Brain microvascular endothelial cell (primary cell): ENCODE measurements at regions not wholly inside any gene's neighbourhood (a gene's known extent, or its start where the extent isn't known, plus 50 kb on each side); places are given as distances from the start of the nearest gene placed in this dataset.

ENCODE experiments used
- DNase-seq: peaks from one replicate; pipeline ENCODE4 v3.0.0-alpha.2; 2020
- H3K27ac ChIP-seq: fragments of 250-450 bp; sonication (Bioruptor Pico); 2 replicates; pipeline ENCODE4 v1.5.1; 2020; ENCODE audit warnings: mild to moderate bottlenecking, moderate library complexity
- H3K27me3 ChIP-seq: fragments of 250-450 bp; sonication (Bioruptor Pico); replicated peaks from 2 replicates; pipeline ENCODE4 v1.5.1; 2020; ENCODE audit warnings: mild to moderate bottlenecking
- H3K36me3 ChIP-seq: fragments of 250-450 bp; sonication (Bioruptor Pico); replicated peaks from 2 replicates; pipeline ENCODE4 v1.5.1; 2020; ENCODE audit warnings: mild to moderate bottlenecking
- H3K4me3 ChIP-seq: 2 replicates; pipeline ENCODE4 v1.5.1; 2011; ENCODE audit warnings: low read depth, mild to moderate bottlenecking, control low read depth, low read length, moderate library complexity
- CTCF ChIP-seq: IDR thresholded peaks from 2 replicates; pipeline ENCODE4 v1.5.1; 2011; ENCODE audit warnings: low read depth, mild to moderate bottlenecking, moderate library complexity, low read length, control low read depth, inconsistent platforms; ENCODE audit errors: missing control alignments
- in situ Hi-C: cut with HindIII; loops from 2 replicates; pipeline ENCODE4 v1.10.0; 2017; ENCODE audit warnings: low sequenced_read_pairs, low pct_ligation_motif_present

DNA sequence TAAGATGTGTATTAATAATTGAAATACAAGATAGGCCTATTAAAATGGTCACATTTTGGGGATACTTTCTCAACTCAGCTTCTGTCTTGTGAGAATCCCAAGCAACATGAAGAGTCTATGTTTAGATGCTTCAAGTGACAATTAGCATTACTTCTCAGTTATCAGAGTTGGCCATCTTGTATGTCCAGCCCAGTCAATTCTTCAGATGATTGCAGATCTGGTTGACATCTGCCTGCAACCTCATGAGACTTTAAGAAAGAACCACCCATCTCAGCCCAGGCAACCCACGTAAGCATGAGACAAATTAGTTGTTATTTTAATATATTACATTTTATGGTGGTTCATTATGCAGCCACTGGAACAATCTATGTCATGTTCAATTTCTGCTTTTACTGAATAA, 256.5 kb downstream of the TENT5A start:
- in situ Hi-C loops: no loop called here
- Histone ChIP-seq H3K27me3 (no peaks in the 10 kb centered on the region), H3K36me3 (no peaks in the 10 kb centered on the region), H3K27ac (no peak overlapping the region), H3K4me3 (no peak overlapping the region)
- no peak for DNase-seq
- TF ChIP-seq CTCF: no peak

DNA sequence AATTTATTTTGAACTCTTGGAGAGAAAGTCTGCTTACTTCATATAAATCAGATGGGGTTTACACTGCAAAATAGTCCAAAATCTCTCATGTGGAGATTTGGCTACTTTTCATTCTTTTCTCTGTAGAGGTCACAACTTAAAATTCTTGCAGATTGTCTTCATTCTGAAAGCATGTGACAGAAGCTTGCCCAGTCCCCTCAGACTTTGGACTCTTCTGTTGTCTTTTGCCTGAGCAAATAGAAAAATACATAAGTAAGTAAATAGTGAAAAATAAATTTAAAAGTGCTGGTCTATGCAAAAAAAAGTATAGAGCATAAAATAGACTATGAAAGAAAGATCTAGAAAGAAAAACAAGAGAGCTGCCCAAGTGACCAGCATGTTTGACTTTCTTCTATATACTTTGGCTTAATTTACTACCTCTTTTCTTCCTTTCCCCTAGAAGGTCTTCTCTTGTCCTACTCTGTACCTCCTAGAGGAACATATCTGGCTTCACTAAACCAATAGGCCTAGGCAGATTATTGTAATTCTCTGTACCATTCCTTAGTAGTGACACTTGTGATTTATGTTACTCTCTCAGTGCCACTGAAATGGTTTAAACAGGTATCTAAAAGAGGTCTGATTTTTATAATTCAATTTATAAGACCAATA, 260.9 kb downstream of the TENT5A start:
- in situ Hi-C loops: no loop called here
- H3K27ac ChIP-seq: no peak overlapping the region

DNA sequence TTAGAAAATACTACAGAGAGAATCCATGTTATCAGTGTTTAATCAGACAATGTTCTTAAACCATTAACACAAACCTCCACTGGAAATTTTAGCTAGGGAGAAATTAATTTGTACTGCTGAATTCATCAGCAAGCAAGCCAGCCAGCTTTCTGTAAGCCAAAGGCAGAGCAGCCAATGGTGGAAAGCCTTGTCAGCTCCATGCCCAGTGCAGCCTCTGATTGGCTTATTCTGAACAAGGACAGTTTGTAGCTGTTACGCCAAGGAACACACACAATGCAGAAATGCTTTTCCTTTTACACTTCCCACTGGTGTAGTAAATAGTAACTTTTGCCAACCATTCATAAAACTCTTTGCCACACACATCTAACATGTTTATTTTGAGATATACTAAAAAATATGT, 265.0 kb downstream of the TENT5A start:
- DNase-seq: no peak
- no peaks in the 10 kb centered on the region for H3K27me3 ChIP-seq
- in situ Hi-C loops: no loop called here

More for the DNA sequence above, 260.9 kb downstream of the TENT5A start:
- TF ChIP-seq CTCF: no peak
- no peaks in the 10 kb centered on the region for H3K27me3 ChIP-seq
- DNase-seq: no peak
- no peaks in the 10 kb centered on the region for H3K36me3 ChIP-seq
- no peak overlapping the region for H3K4me3 ChIP-seq

GRCh38 chr6:81486234-81486633, 266.2 kb downstream of the TENT5A start:
- no peak for TF ChIP-seq CTCF
- no peak overlapping the region for H3K4me3 ChIP-seq
- in situ Hi-C loops: no loop called here
- H3K36me3 ChIP-seq: no peaks in the 10 kb centered on the region
- DNase-seq: no peak
- no peak overlapping the region for H3K27ac ChIP-seq
- H3K27me3 ChIP-seq: no peaks in the 10 kb centered on the region

More for the DNA sequence above, 265.0 kb downstream of the TENT5A start:
- no peak overlapping the region for H3K27ac ChIP-seq
- TF ChIP-seq CTCF: no peak
- no peak overlapping the region for H3K4me3 ChIP-seq
- H3K36me3 ChIP-seq: no peaks in the 10 kb centered on the region

DNA sequence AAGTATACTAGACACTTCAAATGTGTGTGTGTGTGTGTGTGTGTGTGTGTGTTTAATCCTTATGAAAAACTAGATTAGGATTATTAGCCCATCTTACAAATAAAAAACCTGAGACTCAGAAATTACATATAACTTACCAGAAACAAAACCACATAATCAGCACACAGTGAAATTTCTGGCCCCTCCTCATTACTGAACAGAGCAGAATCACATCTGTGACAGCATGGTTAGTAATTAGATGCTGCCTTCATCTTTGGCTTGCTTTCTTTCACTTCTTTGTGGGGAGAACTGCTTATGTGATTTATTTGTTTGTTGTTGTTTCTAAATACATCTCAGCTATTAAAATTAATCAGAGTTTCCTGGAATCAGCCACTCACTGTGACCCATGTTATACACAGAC, 267.1 kb downstream of the TENT5A start:
- TF ChIP-seq CTCF: no peak
- DNase-seq: no peak
- Histone ChIP-seq H3K27me3 (no peaks in the 10 kb centered on the region), H3K36me3 (no peaks in the 10 kb centered on the region), H3K27ac (no peak overlapping the region), H3K4me3 (no peak overlapping the region)
- in situ Hi-C loops: no loop called here

- in situ Hi-C loops: no loop called here
- Histone ChIP-seq H3K27ac (no peak overlapping the region), H3K36me3 (no peaks in the 10 kb centered on the region), H3K4me3 (no peak overlapping the region), H3K27me3 (no peaks in the 10 kb centered on the region)
- no peak for TF ChIP-seq CTCF
- DNase-seq: no peak
These were observed 268.2 kb downstream of the TENT5A start for GRCh38 chr6:81484251-81484650.
